Mesendoderm (in vitro differentiated cells): ENCODE measurements at regions not wholly inside any gene's neighbourhood (a gene's known extent, or its start where the extent isn't known, plus 50 kb on each side); places are given as distances from the start of the nearest gene placed in this dataset.
"Not testable (repeated sequence)": the region's sequence is repeated elsewhere in the genome, so short reads cannot be mapped to it uniquely, and the experiment has no call there.

Experiments used
- DNase-seq: peaks from one replicate; pipeline ENCODE4 v3.0.0; 2013
- H2AK5ac ChIP-seq: 2 replicates; pipeline ENCODE4 v1.6.1; 2013; ENCODE audit warnings: low read length, inconsistent platforms
- H2BK120ac ChIP-seq: 2 replicates; pipeline ENCODE4 v1.6.1; 2013; ENCODE audit warnings: low read depth, mild to moderate bottlenecking, low read length, moderate library complexity, mixed read lengths
- H2BK15ac ChIP-seq: replicated peaks from 2 replicates; pipeline ENCODE4 v1.6.1; 2013; ENCODE audit warnings: low read depth, mild to moderate bottlenecking, moderate library complexity
- H2BK5ac ChIP-seq: 2 replicates; pipeline ENCODE4 v1.6.1; 2013; ENCODE audit warnings: low read length, inconsistent platforms
- H3K18ac ChIP-seq: 2 replicates; pipeline ENCODE4 v1.6.1; 2013; ENCODE audit warnings: mild to moderate bottlenecking, low read length, mixed read lengths
- H3K23ac ChIP-seq: one replicate; pipeline ENCODE4 v1.6.1; 2013; ENCODE audit warnings: low read length
- H3K27ac ChIP-seq: 2 replicates; pipeline ENCODE4 v1.5.1; 2013; ENCODE audit warnings: low read depth, mild to moderate bottlenecking, inconsistent platforms, low read length, moderate library complexity
- H3K27me3 ChIP-seq: 2 replicates; pipeline ENCODE4 v1.6.1; 2013; ENCODE audit warnings: low read length, control low read depth, mild to moderate bottlenecking, inconsistent platforms; ENCODE audit not compliant: insufficient read depth, poor library complexity
- H3K36me3 ChIP-seq: 2 replicates; pipeline ENCODE4 v1.6.1; 2013; ENCODE audit warnings: low read length, inconsistent platforms; ENCODE audit not compliant: control insufficient read depth, insufficient read depth
- H3K4ac ChIP-seq: one replicate; pipeline ENCODE4 v1.6.1; 2013; ENCODE audit warnings: low read depth, mild to moderate bottlenecking, low read length, moderate library complexity
- H3K4me1 ChIP-seq: 2 replicates; pipeline ENCODE4 v1.6.1; 2013; ENCODE audit warnings: low read depth, low read length, inconsistent platforms; ENCODE audit not compliant: control insufficient read depth
- H3K4me2 ChIP-seq: 2 replicates; pipeline ENCODE4 v1.6.1; 2013; ENCODE audit warnings: low read length
- H3K4me3 ChIP-seq: 2 replicates; pipeline ENCODE4 v1.5.1; 2013; ENCODE audit warnings: mild to moderate bottlenecking, low read length
- H3K56ac ChIP-seq: one replicate; pipeline ENCODE4 v1.6.1; 2013; ENCODE audit warnings: low read length
- H3K79me1 ChIP-seq: 2 replicates; pipeline ENCODE4 v1.6.1; 2013; ENCODE audit warnings: low read length, inconsistent platforms
- H3K79me2 ChIP-seq: 2 replicates; pipeline ENCODE4 v1.6.1; 2013; ENCODE audit warnings: mild to moderate bottlenecking, low read length; ENCODE audit not compliant: control insufficient read depth, insufficient read depth
- H3K9ac ChIP-seq: 2 replicates; pipeline ENCODE4 v1.6.1; 2013; ENCODE audit warnings: low read length, inconsistent platforms
- H4K5ac ChIP-seq: one replicate; pipeline ENCODE4 v1.6.1; 2013; ENCODE audit warnings: low read length
- H4K8ac ChIP-seq: one replicate; pipeline ENCODE4 v1.6.1; 2013; ENCODE audit warnings: low read depth, mild to moderate bottlenecking, control low read depth, low read length, moderate library complexity
- WGBS: extraction: QIAGEN DNeasy Blood & Tissue Kit; methylation state at CpG from one replicate; pipeline ENCODE4 v1.1.7; 2013; ENCODE audit warnings: low lambda C conversion rate, missing lambda C conversion rate; ENCODE audit not compliant: insufficient coverage; ENCODE audit errors: extremely low coverage; 5-methylcytosine and 5-hydroxymethylcytosine counted together

DNA sequence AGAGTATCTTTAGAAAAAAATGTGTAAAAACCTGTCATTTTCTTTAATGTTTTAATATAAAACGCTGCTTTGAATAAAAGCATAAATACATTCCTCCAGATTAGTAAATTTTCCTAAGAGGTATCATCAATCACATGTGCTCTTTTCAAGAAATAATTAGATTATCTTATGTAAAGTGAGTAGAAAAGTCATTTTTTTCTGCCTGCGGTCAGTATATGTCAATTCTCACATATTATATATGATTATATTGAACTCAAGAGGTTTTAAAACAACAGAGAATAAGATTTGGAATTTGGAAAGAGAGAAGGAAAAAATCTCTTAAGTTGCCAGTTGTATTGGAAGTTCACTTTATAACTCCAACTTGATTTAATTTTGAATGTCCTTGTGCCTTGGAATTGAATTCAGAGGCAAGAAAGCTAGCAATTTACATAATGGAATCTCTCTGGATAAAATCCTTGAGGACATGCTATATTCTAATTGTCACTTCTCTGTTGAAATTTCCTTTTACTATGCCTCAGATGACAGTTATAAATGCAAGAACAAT is 740.1 kb upstream of the SPRY2 start:
- Histone ChIP-seq H3K4me1 (no peaks in the 10 kb centered on the region), H3K27ac (no peak overlapping the region), H3K18ac (no peak overlapping the region), H3K4me2 (no peak overlapping the region), H2BK120ac (no peak overlapping the region), H2BK15ac (no peak overlapping the region), H2AK5ac (no peak overlapping the region), H3K79me1 (no peaks in the 10 kb centered on the region), H4K5ac (no peak overlapping the region), H3K23ac (no peak overlapping the region), H3K79me2 (no peaks in the 10 kb centered on the region), H3K56ac (no peak overlapping the region), H4K8ac (no peak overlapping the region), H3K4me3 (no peak overlapping the region), H3K9ac (no peak overlapping the region), H2BK5ac (no peak overlapping the region), H3K27me3 (no peaks in the 10 kb centered on the region), H3K4ac (no peak overlapping the region), H3K36me3 (no peaks in the 10 kb centered on the region)
- WGBS: no CpG with 5 or more reads among the region's 2 CpGs
- DNase-seq: no peak

DNA sequence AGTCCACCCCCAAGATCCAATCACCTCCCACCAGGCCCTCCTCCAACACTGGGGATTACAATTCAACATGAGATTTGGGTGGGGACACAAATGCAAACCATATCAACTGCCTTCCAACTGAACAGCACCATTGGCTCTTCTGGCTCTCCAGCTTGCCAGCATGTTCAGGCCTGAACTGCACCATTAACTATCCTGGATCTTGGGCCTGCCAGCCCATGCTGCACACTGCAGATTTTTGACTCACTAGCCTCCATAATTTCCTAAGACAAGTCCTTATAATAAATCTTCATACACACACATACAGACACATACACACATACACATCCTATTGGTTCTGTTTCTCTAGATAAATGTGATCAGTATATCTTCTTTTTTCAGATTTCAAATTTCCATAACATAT is 737.1 kb upstream of the SPRY2 start:
- Histone ChIP-seq H3K9ac (no peak overlapping the region), H3K23ac (no peak overlapping the region)
- no peak for DNase-seq

DNA sequence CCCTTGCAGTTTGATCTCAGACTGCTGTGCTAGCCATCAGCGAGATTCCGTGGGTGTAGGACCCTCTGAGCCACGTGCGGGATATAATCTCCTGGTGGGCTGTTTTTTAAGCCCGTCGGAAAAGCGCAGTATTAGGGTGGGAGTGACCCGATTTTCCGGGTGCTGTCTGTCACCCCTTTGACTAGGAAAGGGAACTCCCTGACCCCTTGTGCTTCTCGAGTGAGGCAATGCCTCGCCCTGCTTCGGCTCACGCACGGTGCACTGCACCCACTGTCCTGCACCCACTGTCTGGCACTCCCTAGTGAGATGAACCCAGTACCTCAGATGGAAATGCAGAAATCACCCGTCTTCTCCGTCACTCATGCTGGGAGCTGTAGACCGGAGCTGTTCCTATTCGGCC is 728.9 kb upstream of the SPRY2 start:
- H3K23ac ChIP-seq, H3K56ac ChIP-seq, H3K4me1 ChIP-seq, H4K8ac ChIP-seq, H3K27me3 ChIP-seq, H3K79me2 ChIP-seq, H2BK15ac ChIP-seq, H2BK5ac ChIP-seq, H3K27ac ChIP-seq, H3K36me3 ChIP-seq, DNase-seq, H3K4me3 ChIP-seq, H4K5ac ChIP-seq, H3K9ac ChIP-seq, H3K18ac ChIP-seq, H3K4me2 ChIP-seq, H2BK120ac ChIP-seq, H3K79me1 ChIP-seq, H2AK5ac ChIP-seq, H3K4ac ChIP-seq: not testable (repeated sequence)
- WGBS: no CpG with 5 or more reads among the region's 18 CpGs

More for the DNA sequence above, 737.1 kb upstream of the SPRY2 start:
- H2BK5ac ChIP-seq: no peak overlapping the region
- H2AK5ac ChIP-seq: no peak overlapping the region
- no peaks in the 10 kb centered on the region for H3K79me2 ChIP-seq
- no peaks in the 10 kb centered on the region for H3K27me3 ChIP-seq
- no peak overlapping the region for H2BK15ac ChIP-seq
- no peak overlapping the region for H3K4me2 ChIP-seq
- no peaks in the 10 kb centered on the region for H3K79me1 ChIP-seq
- H3K4ac ChIP-seq: no peak overlapping the region
- no peaks in the 10 kb centered on the region for H3K36me3 ChIP-seq
- H4K5ac ChIP-seq: no peak overlapping the region
- no peak overlapping the region for H3K27ac ChIP-seq
- no peak overlapping the region for H4K8ac ChIP-seq
- H3K4me3 ChIP-seq: no peak overlapping the region
- peak overlapping the region; percentile 7 for H3K56ac ChIP-seq
- H2BK120ac ChIP-seq: no peak overlapping the region
- no peak overlapping the region for H3K18ac ChIP-seq
- H3K4me1 ChIP-seq: no peaks in the 10 kb centered on the region

DNA sequence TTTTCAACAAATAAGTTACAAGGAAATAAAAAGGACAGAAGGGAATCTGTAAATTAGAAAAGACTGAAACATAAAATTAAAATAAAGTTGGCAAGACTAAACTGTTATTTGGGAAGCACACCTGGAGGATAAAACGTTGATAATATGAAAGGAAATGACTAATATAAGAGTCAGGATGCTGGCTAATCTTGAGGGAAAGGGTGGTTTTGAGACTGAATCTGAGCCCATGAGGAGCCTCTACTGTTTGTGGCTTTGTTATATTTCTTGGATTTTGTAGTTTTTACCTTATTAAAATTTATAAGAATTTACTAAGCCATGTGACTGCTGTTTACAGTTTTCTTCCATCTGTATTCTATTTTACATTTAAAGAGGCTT is 718.0 kb upstream of the SPRY2 start:
- H3K79me1 ChIP-seq: no peaks in the 10 kb centered on the region
- no peak overlapping the region for H2BK5ac ChIP-seq
- H3K4me1 ChIP-seq: no peaks in the 10 kb centered on the region
- no peak overlapping the region for H3K9ac ChIP-seq
- H3K27me3 ChIP-seq: no peaks in the 10 kb centered on the region
- H3K56ac ChIP-seq: no peak overlapping the region
- no CpG with 5 or more reads among the region's 1 CpG for WGBS
- no peak overlapping the region for H3K23ac ChIP-seq
- no peak for DNase-seq
- H4K5ac ChIP-seq: no peak overlapping the region
- H3K18ac ChIP-seq: no peak overlapping the region
- H3K4me3 ChIP-seq: no peak overlapping the region
- no peak overlapping the region for H2AK5ac ChIP-seq
- H2BK15ac ChIP-seq: no peak overlapping the region
- H3K4ac ChIP-seq: no peak overlapping the region
- H4K8ac ChIP-seq: no peak overlapping the region
- H3K4me2 ChIP-seq: no peak overlapping the region
- H2BK120ac ChIP-seq: no peak overlapping the region
- no peaks in the 10 kb centered on the region for H3K79me2 ChIP-seq
- H3K36me3 ChIP-seq: no peaks in the 10 kb centered on the region
- H3K27ac ChIP-seq: no peak overlapping the region

DNA sequence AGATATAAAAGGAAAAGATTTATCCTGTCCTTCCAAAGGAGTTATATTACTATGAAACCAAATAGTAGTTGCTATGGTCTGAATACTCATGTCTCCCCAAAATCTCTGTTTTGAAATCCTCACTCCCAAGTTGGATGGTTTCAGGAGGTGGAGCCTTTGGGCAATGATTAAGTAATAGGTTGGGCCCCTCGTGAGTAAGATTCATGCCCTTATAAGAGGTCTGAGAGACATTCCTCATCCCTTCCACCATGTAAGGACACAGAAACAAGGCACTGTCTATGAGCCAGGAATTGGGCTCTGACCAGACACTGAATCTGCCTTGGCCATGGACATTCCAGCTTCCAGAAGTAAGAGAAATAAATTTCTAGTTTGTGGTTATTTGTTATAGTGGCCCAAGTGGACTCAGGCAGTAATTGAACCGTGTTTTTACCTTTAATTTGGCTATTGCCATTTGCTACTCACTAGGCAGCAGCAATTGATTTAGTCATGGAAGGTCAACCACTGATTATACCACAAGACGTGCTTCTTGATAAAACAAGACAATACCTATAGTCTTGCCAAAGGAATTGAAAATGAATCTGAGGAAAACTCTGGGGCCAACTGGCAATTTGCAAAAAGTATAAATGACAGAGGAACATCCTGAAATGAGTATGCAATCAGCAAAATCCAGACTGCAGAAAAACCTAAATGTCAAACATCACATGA is 717.4 kb upstream of the SPRY2 start:
- Histone ChIP-seq H3K36me3 (no peaks in the 10 kb centered on the region), H2BK15ac (no peak overlapping the region), H3K4me1 (no peaks in the 10 kb centered on the region), H2BK5ac (no peak overlapping the region), H4K5ac (no peak overlapping the region), H3K4me2 (no peak overlapping the region), H3K4ac (no peak overlapping the region), H3K9ac (no peak overlapping the region), H3K27me3 (no peaks in the 10 kb centered on the region), H3K23ac (no peak overlapping the region), H3K79me1 (no peaks in the 10 kb centered on the region), H2BK120ac (no peak overlapping the region), H3K79me2 (no peaks in the 10 kb centered on the region), H3K56ac (no peak overlapping the region), H4K8ac (no peak overlapping the region), H3K18ac (no peak overlapping the region), H2AK5ac (no peak overlapping the region), H3K27ac (no peak overlapping the region), H3K4me3 (no peak overlapping the region)
- WGBS: no CpG with 5 or more reads among the region's 3 CpGs
- no peak for DNase-seq

DNA sequence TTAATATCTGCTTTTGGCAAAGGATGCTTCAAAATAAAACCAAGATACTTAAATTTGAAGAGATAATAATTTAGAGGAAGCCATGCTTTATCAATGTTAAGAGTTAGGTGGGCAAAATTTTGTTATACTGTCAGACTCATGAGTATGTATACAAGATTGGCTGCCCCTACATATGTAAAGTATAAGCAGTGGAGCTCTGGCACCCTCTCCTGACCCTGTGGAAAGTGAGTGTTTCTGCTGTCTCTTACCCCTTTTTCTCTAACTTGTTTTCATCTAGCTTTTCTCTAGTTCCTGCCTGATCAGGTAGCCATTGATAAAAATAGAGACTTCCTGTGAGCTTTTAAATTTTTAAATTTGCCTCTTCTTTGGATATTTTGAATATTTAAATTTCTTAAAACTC is 710.9 kb upstream of the SPRY2 start:
- H4K5ac ChIP-seq: no peak overlapping the region
- DNase-seq: peak; percentile 28
- no peak overlapping the region for H3K27ac ChIP-seq
- no peak overlapping the region for H3K23ac ChIP-seq
- H3K56ac ChIP-seq: no peak overlapping the region
- no peak overlapping the region for H2BK120ac ChIP-seq
- H3K79me1 ChIP-seq: no peaks in the 10 kb centered on the region
- no peak overlapping the region for H3K4me3 ChIP-seq
- H2BK5ac ChIP-seq: no peak overlapping the region
- H3K79me2 ChIP-seq: no peaks in the 10 kb centered on the region
- no peak overlapping the region for H3K9ac ChIP-seq
- H3K4ac ChIP-seq: no peak overlapping the region
- H2AK5ac ChIP-seq: no peak overlapping the region
- no peaks in the 10 kb centered on the region for H3K4me1 ChIP-seq
- no peak overlapping the region for H4K8ac ChIP-seq
- no peaks in the 10 kb centered on the region for H3K36me3 ChIP-seq
- no peak overlapping the region for H3K18ac ChIP-seq
- no peak overlapping the region for H2BK15ac ChIP-seq
- no peak overlapping the region for H3K4me2 ChIP-seq
- H3K27me3 ChIP-seq: no peaks in the 10 kb centered on the region
